Skeletal muscle cell (primary cell): ENCODE measurements at regions not wholly inside any gene's neighbourhood (a gene's known extent, or its start where the extent isn't known, plus 50 kb on each side); places are given as distances from the start of the nearest gene placed in this dataset.

Experiments used
- DNase-seq: peaks from one replicate; pipeline ENCODE4 v3.0.0-alpha.2; 2010; ENCODE audit warnings: low read depth
- H3K4me3 ChIP-seq: 2 replicates; pipeline ENCODE4 v1.5.1; 2011; ENCODE audit warnings: low read depth, mild to moderate bottlenecking, control low read depth, low read length, moderate library complexity

- DNase-seq = no peak
- H3K4me3 ChIP-seq = no peak overlapping the region
These were observed 289.4 kb upstream of the SASH1 start for GRCh38 chr6:148053209-148053608.

- DNase-seq = no peak
- no peak overlapping the region for H3K4me3 ChIP-seq
These were observed 288.8 kb upstream of the SASH1 start for GRCh38 chr6:148053796-148054195.

DNA sequence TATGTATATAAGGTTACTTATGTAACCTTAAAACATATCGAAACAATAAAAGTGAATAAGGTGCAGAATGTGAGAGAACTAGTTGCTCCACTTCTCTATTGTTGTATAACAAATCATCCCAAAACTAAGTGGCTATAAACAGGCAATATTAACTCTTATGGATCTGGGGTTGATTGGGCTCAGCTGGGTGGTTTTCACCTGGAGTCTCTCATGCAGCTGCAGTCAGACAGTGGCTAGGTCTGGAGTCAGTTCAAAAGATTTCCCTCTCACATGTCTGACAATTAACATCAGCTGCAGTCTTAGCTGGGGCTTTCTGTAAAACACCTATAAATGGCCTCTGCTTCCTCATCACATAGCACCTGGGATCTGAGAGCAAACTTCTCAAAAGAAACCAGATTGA, 288.4 kb upstream of the SASH1 start:
- no peak overlapping the region for H3K4me3 ChIP-seq
- DNase-seq = no peak

GRCh38 chr6:148055419-148055818, 287.2 kb upstream of the SASH1 start:
- no peak overlapping the region for H3K4me3 ChIP-seq
- no peak for DNase-seq

DNA sequence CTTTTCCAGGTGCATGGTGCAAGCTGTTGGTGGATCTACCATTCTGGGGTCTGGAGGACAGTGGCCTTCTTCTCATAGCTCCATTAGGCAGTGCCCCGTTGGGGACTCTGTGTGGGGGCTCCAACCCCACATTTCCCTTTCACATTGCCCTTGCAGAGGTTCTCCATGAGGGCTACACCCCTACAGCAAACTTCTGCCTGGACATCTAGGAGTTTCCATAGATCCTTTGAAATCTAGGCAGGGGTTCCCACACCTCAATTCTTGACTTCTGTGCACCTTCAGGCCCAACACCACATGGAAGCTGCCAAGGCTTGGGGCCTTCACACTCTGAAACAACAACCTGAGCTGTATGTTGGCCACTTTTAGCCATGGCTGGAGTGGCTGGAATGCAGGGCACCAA, 282.8 kb upstream of the SASH1 start:
- no peak overlapping the region for H3K4me3 ChIP-seq

GRCh38 chr6:148064406-148065134, 278.1 kb upstream of the SASH1 start:
- DNase-seq = no peak
- H3K4me3 ChIP-seq = no peak overlapping the region

More for the DNA sequence above, 282.8 kb upstream of the SASH1 start:
- DNase-seq = no peak

- DNase-seq = no peak
- H3K4me3 ChIP-seq = no peak overlapping the region
These were observed 274.1 kb upstream of the SASH1 start for GRCh38 chr6:148068437-148069061.

GRCh38 chr6:148069256-148069655, 273.4 kb upstream of the SASH1 start:
- no peak overlapping the region for H3K4me3 ChIP-seq
- no peak for DNase-seq

DNA sequence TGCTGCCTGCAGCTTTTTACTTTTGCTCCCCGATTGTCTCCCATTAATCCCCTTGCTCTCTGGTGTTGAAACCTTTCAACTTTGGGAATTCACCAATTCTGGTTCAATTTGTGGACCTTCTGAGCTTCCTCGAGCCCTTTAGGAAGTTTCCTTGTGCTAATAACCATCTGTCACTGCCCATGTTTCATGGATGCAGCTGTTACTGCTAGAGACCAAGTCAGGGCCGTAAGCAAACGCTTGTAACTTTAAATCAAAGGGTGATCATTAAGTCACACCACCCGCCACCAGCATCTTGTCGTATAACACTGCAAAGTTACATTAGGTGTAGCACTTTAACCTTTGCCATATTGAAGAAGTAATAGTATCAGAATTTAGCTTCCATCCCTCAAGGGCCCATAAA, 268.3 kb upstream of the SASH1 start:
- no peak overlapping the region for H3K4me3 ChIP-seq
- DNase-seq = no peak

DNA sequence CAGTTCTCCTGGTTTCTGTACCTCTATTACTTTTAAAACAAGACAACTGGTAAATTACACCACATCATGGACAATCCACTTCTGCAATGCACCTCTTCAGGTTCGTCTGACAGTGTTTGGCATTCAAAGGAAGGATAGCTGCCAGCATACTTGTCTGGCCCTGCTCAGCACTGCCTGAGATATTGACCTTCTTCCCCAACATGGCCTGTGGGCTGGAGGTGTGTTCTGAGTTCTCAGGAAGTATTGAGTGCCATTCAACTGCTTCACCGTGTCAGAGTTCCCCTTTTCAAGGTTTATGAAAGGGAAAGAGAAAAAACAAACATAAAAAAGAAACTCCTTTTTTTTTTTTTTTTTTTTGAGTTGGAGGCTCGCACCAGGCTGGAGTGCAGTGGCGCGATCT, 267.9 kb upstream of the SASH1 start:
- H3K4me3 ChIP-seq = no peak overlapping the region
- no peak for DNase-seq

- H3K4me3 ChIP-seq = no peak overlapping the region
- no peak for DNase-seq
These were observed 267.3 kb upstream of the SASH1 start for GRCh38 chr6:148075352-148075751.

DNA sequence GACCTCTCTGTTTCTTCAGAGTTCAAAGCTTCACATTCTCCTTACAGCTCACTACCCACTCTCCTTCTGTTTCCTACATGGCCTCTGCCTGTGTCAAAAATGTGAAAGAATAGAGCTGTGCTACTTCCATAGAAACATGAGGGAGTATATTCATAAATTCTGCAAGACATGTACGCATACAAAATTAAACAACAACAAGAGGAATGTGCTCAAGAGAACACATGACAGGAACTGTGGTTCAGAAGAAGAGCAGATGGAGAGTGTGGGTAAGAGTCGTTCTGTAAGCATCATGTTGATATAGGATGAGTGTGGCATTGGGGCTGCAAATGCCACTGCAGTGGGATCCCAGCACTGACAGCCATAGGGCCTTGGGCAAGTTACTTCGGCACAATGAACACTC, 266.6 kb upstream of the SASH1 start:
- H3K4me3 ChIP-seq = no peak overlapping the region
- no peak for DNase-seq

DNA sequence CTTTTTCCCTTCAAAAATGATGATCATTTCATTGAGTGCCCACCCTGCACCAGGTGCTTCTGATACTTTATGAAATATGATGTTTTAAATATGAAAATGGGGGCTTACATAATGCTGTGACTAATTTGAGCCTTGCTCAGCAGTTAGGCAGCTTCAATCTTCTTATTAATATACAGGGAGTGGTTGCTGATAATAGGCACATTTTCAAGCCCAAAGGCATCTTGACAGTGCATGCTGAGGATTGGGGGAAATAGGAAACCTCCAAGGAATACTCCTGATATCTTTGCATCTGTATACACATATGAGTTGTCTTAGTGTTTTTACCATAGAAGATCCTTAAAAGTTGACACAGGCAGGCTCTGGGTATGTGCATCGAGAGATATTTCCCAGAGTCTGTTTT, 262.3 kb upstream of the SASH1 start:
- H3K4me3 ChIP-seq = no peak overlapping the region
- no peak for DNase-seq

GRCh38 chr6:148081076-148081475, 261.6 kb upstream of the SASH1 start:
- no peak for DNase-seq
- no peak overlapping the region for H3K4me3 ChIP-seq

DNA sequence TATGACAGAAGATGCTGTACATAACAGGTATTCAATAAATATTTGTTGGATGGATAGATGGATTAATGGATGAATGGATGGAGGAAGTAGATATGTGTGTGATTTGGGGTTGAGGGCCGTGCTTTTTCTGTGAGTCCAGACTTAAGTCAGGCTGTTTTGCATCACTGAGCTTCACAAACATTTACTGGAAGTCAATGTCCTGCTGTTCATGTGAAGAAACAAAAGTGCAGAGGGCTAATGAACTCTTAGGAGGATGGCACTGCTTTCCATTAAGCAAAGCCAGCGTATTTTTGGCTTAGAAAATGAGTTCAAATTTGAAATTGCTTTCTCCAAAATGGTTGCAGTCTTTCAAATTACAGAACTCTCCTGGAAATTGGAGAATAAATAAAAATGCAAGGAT, 260.6 kb upstream of the SASH1 start:
- no peak for DNase-seq
- no peak overlapping the region for H3K4me3 ChIP-seq

- DNase-seq = no peak
These were observed 259.9 kb upstream of the SASH1 start for GRCh38 chr6:148082696-148083095.

GRCh38 chr6:148085631-148086331, 256.9 kb upstream of the SASH1 start:
- no peak overlapping the region for H3K4me3 ChIP-seq
- DNase-seq = no peak

More at GRCh38 chr6:148082696-148083095, 259.9 kb upstream of the SASH1 start:
- H3K4me3 ChIP-seq = no peak overlapping the region

GRCh38 chr6:148086386-148086785, 256.3 kb upstream of the SASH1 start:
- no peak for DNase-seq
- no peak overlapping the region for H3K4me3 ChIP-seq

DNA sequence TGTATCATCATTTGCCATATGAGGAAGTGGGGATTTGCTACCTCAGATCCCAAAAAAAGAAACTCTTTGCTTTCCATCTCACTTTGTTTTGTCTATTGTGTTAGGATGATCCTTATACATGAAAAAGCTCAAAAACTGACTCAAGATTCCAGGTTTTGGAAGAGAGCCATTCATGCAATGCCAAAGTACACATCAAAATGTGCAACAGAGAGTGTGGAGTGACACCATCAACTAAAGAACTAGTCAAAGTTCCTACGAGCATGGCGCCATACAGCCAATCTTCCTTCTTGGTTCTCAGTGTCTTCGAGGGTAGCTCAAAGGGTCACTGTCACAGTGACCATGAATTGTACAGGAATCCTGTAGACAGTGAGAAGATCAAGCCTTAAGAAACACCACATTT, 255.8 kb upstream of the SASH1 start:
- DNase-seq = no peak
- H3K4me3 ChIP-seq = no peak overlapping the region

GRCh38 chr6:148087659-148088058, 255.0 kb upstream of the SASH1 start:
- DNase-seq = no peak
- H3K4me3 ChIP-seq = no peak overlapping the region

- H3K4me3 ChIP-seq = no peak overlapping the region
- no peak for DNase-seq
These were observed 252.3 kb upstream of the SASH1 start for GRCh38 chr6:148090326-148090725.
